ENCODE measurements at regions not wholly inside any gene's neighbourhood (a gene's known extent, or its start where the extent isn't known, plus 50 kb on each side); places are given as distances from the start of the nearest gene placed in this dataset.
"Not testable (repeated sequence)": the region's sequence is repeated elsewhere in the genome, so short reads cannot be mapped to it uniquely, and the experiment has no call there.

GRCh38 chr9:63781817-63782439 is 1503.1 kb downstream of the FOXD4L5 start:
- TF ChIP-seq, protein P1, sequence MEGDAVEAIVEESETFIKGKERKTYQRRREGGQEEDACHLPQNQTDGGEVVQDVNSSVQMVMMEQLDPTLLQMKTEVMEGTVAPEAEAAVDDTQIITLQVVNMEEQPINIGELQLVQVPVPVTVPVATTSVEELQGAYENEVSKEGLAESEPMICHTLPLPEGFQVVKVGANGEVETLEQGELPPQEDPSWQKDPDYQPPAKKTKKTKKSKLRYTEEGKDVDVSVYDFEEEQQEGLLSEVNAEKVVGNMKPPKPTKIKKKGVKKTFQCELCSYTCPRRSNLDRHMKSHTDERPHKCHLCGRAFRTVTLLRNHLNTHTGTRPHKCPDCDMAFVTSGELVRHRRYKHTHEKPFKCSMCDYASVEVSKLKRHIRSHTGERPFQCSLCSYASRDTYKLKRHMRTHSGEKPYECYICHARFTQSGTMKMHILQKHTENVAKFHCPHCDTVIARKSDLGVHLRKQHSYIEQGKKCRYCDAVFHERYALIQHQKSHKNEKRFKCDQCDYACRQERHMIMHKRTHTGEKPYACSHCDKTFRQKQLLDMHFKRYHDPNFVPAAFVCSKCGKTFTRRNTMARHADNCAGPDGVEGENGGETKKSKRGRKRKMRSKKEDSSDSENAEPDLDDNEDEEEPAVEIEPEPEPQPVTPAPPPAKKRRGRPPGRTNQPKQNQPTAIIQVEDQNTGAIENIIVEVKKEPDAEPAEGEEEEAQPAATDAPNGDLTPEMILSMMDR (conservative IDR thresholded peaks at IDR 0.05 in 1 of 2, IDR thresholded peaks at IDR 0.05 in 1 of 2; ENCODE audit: extremely low read depth in 1 of 2, insufficient read depth in 1 of 2, low read depth in 1 of 2, low read length in 2 of 2) = not testable (repeated sequence)
- TF ChIP-seq EZH2 (IDR thresholded peaks at IDR 0.05; ENCODE audit: borderline replicate concordance, low read length) = not testable (repeated sequence)
